H1 (cell line): ENCODE measurements at regions not wholly inside any gene's neighbourhood (a gene's known extent, or its start where the extent isn't known, plus 50 kb on each side); places are given as distances from the start of the nearest gene placed in this dataset.

Source experiments
- EZH2 ChIP-seq: fragments of 200-600 bp; sonication (generic); IDR thresholded peaks from 2 replicates; pipeline ENCODE4 v1.7.1; 2012; ENCODE audit warnings: low read depth, mild to moderate bottlenecking, moderate library complexity, low read length, inconsistent platforms; ENCODE audit not compliant: severe bottlenecking

GRCh38 chr4:124210746-124211145 lies 501.8 kb downstream of the ANKRD50 start (continued):
- no peak for TF ChIP-seq EZH2
